HG03342 (cell line): ENCODE measurements at regions not wholly inside any gene's neighbourhood (a gene's known extent, or its start where the extent isn't known, plus 50 kb on each side); places are given as distances from the start of the nearest gene placed in this dataset.

Experiments
- ATAC-seq: cut with Tn5 transposase; IDR thresholded peaks from one replicate; pipeline ENCODE4 v1.9.1; 2021; ENCODE audit warnings: mild to moderate bottlenecking, moderate library complexity; ENCODE audit not compliant: unreplicated experiment

- no peak for ATAC-seq
Observed at GRCh38 chr2:220450846-220451245, 823.4 kb downstream of the SLC4A3 start.

- no peak for ATAC-seq
Observed at GRCh38 chr2:220451438-220451837, 824.0 kb downstream of the SLC4A3 start.

DNA sequence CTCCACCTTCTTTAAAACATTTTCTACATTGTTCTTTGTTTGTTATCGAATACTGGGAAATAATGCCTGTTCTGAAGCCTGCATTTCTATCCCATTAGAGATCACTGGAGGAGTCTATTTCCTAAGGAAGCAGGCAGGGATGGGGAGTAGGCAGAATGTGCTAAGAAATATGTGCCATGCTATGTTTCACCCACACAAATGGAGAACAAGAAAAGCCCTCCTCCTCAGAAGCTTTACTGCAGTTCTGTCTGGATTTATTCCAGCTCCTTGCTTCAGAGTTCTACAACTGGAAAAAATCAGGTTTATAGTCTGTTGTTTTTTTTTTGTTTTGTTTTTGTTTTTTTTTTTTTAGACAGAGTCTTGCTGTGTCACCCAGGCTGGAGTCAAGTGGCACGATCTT lies 825.1 kb downstream of the SLC4A3 start:
- ATAC-seq, result no peak

DNA sequence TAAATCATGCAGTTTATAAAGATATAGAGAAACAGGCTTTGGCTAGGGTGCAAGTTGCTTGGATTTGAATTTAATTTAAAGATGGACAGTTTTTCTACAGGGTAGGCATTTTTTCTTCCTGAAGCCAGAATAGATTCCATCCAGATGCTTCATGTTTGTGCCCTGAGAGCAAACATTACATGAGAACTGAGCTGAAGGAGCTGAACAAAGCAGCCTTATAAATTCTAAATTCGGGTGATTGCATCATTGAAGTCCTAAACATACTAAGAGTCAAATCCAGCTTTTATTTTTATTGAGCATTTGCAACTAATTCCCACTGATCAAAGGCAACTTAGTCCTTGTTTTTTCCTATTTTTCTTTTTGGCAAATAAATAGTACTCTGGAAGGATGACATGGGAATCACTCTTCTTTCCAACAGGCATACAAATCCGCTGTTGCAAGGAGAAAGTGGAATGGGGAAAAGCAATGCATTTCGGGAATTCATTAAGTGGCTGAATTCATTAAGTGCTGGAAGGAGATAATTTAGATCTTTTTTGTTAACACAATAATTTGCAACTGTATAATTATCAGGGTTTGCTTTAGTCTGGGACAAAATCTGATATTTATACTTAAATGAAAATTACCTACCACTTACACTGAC lies 828.0 kb downstream of the SLC4A3 start:
- no peak for ATAC-seq

DNA sequence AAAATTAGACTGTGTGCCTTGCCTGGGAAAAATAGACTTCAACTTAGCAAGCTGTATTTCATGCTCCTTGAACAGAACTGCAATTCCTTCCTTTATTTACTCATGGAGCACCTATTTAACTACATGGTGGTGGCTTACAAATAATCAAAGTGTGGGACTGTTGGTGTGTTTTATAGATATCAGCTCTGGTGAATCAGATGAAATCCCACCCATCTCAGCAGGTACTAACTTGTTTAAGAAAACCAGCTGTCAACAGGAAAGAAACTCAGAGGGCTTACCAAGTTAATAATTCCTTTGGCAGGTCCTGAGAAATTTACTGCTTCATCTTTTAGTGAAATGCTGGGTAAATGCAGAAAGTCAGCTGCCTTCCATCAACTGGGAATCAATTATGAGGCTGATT lies 830.6 kb downstream of the SLC4A3 start:
- no peak for ATAC-seq

DNA sequence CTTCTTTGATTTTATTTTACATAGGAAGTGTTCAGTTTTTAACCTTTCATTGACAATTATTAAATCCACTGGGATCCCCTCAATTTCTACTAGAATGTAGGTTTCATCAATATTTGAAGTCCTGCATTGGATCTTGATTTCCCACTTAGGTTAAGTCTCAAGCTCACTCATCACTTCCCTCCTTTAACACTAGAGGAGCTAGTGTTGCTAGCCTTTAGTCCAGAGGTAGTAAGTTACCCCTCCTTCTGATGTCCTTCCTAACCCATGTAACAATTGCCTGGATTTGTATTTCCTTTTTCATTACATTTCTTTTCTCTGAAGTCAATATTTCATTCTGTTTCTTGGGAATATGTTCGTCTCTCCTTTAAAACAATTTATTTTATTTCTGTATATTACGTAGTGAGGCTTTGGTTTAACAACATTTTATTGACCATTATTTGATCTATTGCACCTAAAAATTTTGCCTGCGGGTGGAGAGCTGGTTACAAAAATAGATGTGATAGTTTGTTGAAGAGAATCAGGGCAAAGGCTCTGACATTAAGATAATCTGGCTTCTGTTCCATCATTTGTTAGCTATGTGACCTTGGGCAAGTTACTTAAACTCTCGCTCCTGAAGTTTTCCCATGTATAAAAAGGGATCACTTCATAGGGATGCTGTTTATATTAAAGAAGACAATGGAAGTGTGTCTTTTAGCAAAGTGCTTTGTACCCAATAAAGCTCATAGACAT lies 833.0 kb downstream of the SLC4A3 start:
- no peak for ATAC-seq

DNA sequence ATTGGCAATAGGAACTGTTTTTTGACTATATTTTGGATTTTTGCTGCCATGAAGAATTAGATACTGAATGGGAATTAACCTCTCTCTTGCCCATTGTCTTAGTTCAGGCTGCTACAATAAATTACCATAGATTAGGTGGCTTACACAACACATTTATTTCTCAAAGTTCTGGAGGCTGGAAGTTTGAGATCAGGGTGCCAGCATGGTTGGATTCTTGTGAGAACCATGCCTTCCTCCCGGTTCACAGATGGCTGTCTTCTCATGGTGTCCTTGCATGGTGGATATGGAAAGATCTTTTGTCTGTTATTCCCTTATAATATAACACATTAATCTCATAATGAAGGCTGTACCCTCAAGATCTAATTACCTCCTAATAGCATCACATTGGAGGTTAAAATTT lies 836.4 kb downstream of the SLC4A3 start:
- no peak for ATAC-seq

DNA sequence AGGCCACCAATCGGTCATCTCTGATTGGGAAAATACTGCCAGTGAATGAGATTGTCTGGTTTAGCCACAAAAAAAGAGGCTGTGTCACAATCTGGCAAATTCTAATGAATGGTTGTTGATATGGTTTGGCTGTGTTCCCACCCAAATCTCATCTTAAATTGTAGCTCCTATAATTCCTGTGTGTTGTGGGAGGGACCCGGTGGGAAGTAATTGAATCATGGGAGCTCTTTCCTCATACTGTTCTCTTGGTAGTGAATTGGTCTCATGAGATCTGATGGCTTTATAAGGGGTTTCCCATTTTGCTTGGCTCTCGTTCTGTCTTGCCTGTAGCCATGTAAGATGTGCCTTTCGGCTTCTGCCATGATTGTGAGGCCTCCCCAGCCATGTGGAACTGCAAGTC lies 838.3 kb downstream of the SLC4A3 start:
- ATAC-seq, result no peak

DNA sequence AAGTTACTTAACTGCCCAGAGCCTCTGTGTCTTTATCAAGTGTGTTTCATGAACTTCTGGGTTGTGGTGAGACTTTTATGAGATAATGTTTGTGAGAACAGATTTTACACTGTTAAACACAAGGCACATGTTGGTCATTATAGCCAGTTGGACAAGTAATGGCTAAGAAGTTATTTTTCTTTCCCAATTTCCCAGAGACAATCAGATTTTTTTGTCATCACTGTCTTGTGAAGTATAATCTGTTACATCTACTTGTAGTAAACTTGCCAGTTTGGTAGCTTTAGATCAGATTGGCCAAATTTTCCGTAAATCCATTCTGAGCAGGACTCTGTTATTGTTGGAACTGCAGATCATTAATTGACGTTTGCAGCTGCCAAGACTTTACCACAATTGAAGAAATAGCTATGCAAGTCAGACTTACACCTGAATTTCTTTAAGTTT lies 838.8 kb downstream of the SLC4A3 start:
- no peak for ATAC-seq

DNA sequence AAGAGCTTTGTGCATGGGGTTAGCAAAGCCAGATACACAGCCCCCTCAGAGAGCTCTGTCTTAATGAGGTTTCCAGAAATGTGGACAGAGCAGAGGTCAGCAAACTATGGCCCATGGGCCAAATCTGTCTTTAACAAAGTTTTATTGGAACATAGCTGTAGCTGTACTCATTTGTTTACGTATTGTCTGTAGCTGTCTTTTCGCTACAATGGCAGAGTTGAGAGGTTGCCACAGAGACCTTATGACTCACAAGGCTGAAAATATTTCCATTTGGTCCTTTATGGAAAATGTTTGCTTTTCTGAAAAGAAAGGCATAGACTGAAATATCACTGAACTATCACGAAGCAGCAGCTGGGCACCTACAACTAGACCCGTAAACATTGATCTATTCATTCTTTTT lies 841.8 kb downstream of the SLC4A3 start:
- ATAC-seq, result no peak

DNA sequence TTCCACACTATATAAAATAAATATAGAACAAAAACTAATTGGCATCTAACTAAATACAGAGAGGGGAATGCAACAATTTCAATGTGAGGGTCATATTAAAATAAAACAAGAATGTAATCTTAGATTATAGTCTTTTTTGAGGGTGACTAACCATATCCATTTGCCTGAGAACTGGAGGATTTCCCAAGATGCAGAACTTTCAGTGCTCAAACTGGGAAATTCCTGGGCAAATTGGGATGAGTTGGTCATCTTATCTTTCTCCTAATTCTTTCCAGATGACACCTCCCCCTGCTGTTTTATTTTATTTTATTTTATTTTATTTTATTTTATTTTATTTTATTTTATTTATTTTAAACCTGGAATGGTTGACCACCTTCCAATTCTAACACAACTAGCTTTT lies 846.2 kb downstream of the SLC4A3 start:
- ATAC-seq, result no peak

DNA sequence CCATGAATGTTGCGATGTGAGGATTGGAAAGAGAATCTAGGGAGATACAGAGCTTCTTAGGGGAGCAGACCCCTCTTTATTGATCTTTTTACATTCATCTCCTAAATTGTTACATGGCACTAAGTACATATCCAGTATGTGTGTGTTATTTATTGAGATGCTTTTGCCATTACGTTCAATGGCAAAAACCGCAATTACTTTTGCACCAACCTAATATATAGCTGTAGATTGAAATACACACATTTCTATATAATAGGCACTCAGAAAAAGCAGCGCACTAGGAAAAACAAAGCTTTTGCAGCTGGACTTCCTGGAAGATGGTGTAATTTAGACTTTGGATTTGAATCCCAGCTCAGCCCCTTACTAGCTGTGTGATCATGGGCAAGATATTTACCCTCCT lies 849.4 kb downstream of the SLC4A3 start:
- ATAC-seq, result no peak

- ATAC-seq, result no peak
Observed at GRCh38 chr2:220478305-220479058, 851.1 kb downstream of the SLC4A3 start.

- ATAC-seq, result no peak
Observed at GRCh38 chr2:220482716-220483115, 855.3 kb downstream of the SLC4A3 start.

DNA sequence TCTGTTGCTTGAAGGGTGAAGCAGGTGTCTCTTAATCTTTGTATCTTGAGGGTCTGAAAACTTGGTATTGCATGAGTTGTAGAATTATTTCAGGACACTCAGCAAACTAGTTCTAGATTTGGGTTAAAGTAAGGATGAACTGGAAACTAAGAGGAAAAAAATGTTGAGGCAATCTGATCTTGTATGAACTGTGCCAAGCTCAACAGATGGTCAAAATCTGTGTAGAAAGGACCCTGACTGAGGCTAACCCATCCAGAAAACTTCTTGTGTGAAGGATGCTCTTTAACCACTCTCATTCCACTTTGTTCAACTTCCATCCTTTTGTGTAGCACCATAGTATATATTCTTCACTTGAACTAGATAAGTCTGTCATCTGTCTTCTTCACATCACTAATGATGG lies 861.7 kb downstream of the SLC4A3 start:
- no peak for ATAC-seq

DNA sequence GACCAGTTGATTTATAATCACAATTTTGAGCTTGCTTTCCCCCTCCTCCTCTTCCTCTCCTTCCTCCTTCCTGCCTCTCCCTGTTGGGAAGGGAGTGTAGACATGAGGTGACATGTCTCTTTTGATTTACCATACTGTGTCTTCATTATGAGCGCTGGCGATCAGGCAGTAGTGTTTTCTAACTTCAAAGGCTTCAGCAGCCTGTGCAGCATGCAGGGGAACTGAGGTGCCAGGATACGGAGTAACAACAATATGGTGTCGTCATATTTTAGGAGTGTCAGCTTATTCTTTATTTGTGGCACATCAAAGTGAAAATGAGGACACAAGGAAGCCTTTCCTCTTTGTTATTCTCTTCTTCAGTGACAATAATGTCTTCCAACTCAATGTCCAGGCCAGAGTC lies 864.2 kb downstream of the SLC4A3 start:
- no peak for ATAC-seq

GRCh38 chr2:220493871-220494525 lies 866.6 kb downstream of the SLC4A3 start:
- no peak for ATAC-seq

DNA sequence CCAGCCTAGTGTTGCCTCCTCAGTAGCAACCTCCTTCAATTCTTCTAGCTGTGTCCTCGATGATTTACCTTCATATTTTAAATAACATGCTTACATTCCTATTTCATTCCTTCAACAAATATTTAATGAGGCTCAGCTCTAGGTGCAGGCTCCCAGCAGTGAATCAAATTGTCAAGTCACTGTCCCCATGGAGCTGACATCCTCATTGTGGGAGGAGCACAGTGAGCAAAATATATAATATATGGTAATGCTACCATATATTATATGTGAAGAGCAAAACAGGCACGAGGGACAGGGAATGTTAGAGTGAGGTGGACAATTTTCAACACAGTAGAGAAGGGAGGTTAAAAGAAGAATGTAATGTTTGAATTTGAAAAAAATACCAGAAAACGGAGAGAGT lies 869.1 kb downstream of the SLC4A3 start:
- no peak for ATAC-seq

GRCh38 chr2:220499225-220499624 lies 871.8 kb downstream of the SLC4A3 start:
- no peak for ATAC-seq

DNA sequence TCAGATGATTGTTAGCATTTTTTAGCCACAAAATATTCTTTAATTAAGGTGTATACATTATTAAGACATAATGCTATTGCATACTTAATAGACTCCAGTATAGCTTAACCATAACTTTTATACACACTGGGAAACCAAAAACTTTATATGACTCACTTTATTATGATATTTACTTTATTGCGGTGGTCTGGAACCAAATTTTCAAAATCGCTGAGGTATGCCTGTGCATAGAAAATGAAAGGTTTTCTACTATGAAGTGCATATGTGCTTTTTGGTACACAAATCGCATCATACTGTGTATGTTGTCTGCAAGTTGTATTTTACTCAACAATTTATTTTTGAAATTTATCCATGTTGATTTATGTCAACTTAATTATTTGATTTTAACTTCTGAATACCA lies 875.1 kb downstream of the SLC4A3 start:
- ATAC-seq, result no peak

DNA sequence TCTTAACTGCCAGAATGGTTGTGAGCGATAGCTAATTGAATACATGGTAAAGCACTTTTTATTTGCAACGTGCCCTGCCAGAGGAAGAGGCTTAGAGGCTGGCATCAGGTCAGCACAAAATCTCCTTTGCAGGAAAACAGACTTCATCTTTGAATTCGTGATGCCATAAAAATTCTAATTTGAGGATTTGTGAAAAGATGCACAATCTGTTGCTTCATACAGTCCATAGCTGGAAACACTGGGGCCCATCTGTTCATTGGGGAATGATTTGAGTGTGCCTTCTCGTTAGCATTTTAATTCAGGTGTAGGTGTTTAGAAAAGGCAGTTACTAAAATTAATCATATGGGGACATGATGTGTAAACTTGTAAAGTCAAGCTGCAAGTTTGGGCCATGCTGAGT lies 876.0 kb downstream of the SLC4A3 start:
- ATAC-seq, result no peak
